GM23248 (cell line): ENCODE measurements at regions not wholly inside any gene's neighbourhood (a gene's known extent, or its start where the extent isn't known, plus 50 kb on each side); places are given as distances from the start of the nearest gene placed in this dataset.

Source experiments
- EZH2 ChIP-seq: fragments of 200-600 bp; sonication (generic); IDR thresholded peaks from 2 replicates; pipeline ENCODE4 v1.6.1; 2018; ENCODE audit warnings: antibody characterized with exemption, mild to moderate bottlenecking; ENCODE audit not compliant: insufficient read depth, poor library complexity, severe bottlenecking
- EZH2phosphoT487 ChIP-seq: fragments of 200-600 bp; sonication (generic); IDR thresholded peaks from 2 replicates; pipeline ENCODE4 v1.6.1; 2018; ENCODE audit warnings: antibody characterized with exemption, moderate library complexity, mild to moderate bottlenecking, low read depth; ENCODE audit not compliant: insufficient read depth

DNA sequence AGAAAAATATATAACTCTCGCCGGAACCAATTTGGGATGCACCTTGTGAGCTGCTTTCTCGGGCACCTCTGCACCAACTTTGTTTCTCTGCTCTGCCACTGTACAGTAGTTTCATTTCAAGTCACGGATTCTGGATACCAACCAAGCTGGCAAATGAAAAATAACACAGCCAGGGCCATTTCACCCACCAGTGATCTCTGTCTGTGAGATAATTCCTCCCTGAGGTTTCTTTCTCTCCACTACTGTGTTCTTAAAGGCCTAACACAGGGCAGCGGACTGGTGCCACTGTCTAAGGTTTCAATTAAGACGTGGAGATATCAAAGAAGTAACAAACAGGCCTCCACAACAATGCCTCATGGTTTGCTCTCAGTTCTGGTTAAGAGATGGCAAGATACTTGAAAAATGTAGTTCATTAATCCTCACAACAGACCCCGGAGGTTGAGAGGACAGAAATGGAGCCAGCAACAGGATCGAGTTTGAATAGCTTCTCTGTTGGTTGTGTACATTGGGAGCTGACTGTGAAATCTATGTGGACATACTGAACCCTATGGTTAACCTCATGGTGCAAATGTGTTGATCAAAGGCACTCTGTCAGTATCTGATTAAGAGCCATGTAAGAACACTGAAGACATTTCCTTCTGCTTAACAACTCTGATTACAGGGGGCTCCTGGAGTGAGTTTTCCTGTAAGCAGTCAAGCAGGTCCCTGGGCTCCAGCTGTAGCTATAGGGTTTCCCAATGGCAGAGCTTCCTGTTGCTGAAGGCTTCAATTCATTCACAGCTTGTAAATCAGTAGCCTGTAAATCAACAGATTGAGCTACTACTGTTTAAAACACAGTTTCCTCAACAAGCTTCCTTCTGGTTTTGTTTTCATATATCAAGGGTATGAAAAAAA is 470.5 kb downstream of the EPHA3 start:
- TF ChIP-seq EZH2phosphoT487 (no peak), EZH2 (no peak)
